GM12875 (cell line): ENCODE measurements at regions not wholly inside any gene's neighbourhood (a gene's known extent, or its start where the extent isn't known, plus 50 kb on each side); places are given as distances from the start of the nearest gene placed in this dataset.

Experiments
- H3K4me3 ChIP-seq: one replicate; pipeline ENCODE4 v1.5.1; 2011; ENCODE audit warnings: low read depth, low read length, control low read depth
- CTCF ChIP-seq: IDR thresholded peaks from 2 replicates; pipeline ENCODE4 v1.5.1; 2011; ENCODE audit warnings: low read depth, mild to moderate bottlenecking, control low read depth, inconsistent platforms, low read length, moderate library complexity, borderline replicate concordance; ENCODE audit not compliant: insufficient read depth

- H3K4me3 ChIP-seq, result no peak overlapping the region
- TF ChIP-seq CTCF, result no peak
Measured at GRCh38 chr1:101098907-101099306, 73.3 kb upstream of the DPH5 start.

DNA sequence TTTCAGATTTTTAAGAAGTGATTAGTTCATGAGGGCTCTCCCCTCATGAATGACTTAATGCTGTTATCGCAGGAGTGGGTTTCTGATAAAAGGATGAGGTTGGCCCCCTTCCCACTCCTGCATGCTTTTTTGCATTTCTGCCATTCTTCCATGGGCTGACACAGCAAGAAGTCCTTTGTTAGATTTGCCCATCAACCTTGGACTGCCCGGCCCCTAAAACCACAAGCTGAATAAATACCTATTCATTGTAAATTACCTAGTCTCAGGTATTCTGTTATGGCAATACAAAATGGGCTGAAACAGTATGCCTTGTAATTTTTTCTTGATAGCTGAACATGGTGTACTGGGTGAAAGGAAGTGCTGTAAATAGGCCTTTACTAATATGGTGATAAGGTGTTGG, 72.7 kb upstream of the DPH5 start:
- no peak overlapping the region for H3K4me3 ChIP-seq
- no peak for TF ChIP-seq CTCF

- no peak overlapping the region for H3K4me3 ChIP-seq
- no peak for TF ChIP-seq CTCF
Measured at GRCh38 chr1:101089613-101090338, 64.2 kb upstream of the DPH5 start.

GRCh38 chr1:101088431-101088830, 62.8 kb upstream of the DPH5 start:
- H3K4me3 ChIP-seq, result no peak overlapping the region
- TF ChIP-seq CTCF, result no peak

DNA sequence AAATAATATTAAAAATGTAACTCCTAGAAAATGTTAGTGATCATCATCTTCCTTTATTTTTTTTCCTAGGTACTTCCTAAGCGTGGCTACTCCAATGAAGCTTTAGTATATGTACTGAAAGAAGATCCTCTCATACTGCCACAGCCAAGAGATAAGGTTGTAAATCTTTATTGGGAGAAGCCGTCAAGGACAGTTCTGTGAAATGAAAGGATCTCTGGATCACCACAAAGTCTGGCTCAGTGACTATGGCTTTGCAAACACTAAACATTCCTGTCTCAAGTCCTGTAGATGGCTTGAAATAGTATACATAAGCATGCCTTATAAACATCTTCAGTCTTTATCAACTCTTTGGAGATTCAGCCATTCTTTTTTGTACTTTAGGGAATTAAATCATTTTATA, 61.2 kb upstream of the DPH5 start:
- no peak overlapping the region for H3K4me3 ChIP-seq
- TF ChIP-seq CTCF, result no peak

- no peak for TF ChIP-seq CTCF
- H3K4me3 ChIP-seq, result no peak overlapping the region
Measured at GRCh38 chr1:101081496-101082488, 56.2 kb upstream of the DPH5 start.
